ENCODE measurements at regions not wholly inside any gene's neighbourhood (a gene's known extent, or its start where the extent isn't known, plus 50 kb on each side); places are given as distances from the start of the nearest gene placed in this dataset.

DNA sequence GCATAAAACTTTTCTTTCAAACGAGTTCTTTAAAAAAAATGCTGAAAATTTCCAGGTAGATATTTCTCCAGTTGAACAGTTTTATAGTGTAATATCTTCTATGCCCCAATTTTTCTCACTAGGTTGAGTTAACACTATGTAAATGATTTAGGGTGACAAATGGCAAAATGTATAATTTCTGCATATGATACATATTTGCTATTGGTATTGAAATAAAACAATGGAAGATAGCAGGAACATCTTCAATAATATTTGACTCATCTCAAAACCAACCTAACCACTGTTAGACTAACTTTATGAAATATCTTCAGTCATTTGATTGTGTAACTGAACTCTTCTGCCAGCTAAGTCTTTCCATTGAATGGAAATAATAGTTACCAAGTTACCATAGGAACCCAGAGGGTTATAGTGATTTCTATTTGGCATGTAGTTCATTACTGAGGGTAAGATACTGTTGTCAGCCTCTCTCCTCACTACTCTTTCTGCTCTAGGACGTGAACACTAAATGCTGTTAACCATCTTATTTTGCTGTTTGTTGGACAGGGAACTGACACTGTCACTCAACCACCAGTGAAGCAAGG, 824.7 kb upstream of the NECTIN3 start:
- ChIA-PET CTCF (no interaction called here), POLR2A (no interaction called here)
- no peak for DNase-seq (ENCODE audit: extremely low spot score)
- TF ChIP-seq, protein P1, sequence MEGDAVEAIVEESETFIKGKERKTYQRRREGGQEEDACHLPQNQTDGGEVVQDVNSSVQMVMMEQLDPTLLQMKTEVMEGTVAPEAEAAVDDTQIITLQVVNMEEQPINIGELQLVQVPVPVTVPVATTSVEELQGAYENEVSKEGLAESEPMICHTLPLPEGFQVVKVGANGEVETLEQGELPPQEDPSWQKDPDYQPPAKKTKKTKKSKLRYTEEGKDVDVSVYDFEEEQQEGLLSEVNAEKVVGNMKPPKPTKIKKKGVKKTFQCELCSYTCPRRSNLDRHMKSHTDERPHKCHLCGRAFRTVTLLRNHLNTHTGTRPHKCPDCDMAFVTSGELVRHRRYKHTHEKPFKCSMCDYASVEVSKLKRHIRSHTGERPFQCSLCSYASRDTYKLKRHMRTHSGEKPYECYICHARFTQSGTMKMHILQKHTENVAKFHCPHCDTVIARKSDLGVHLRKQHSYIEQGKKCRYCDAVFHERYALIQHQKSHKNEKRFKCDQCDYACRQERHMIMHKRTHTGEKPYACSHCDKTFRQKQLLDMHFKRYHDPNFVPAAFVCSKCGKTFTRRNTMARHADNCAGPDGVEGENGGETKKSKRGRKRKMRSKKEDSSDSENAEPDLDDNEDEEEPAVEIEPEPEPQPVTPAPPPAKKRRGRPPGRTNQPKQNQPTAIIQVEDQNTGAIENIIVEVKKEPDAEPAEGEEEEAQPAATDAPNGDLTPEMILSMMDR (IDR thresholded peaks at IDR 0.05; ENCODE audit: control extremely low read depth, extremely low read depth, low read depth, missing control alignments): no peak

DNA sequence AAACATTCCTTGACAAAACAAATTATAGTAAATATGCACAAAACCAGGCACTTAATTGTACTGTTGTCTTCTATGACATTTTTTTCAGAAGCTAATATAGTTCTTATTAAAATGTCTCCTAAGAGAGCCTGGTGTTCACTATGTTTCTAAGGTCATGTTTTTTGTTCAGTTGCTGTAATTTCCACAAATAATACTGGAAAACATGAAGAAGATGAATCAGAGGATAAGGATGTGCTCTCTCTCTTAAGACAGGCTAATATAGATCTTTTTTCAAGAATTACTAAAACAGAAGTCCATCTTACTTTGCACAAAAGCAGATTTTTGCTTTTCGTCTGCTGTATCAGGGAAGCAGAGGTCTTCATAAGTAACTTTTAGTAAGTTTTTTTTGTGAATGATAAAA, 823.0 kb upstream of the NECTIN3 start:
- CTCF ChIA-PET: interaction anchor here (0.9 to 2.1 kb wide), 4 partner anchors 9 to 65 kb away, joined by 3 to 7 read pairs (median 4); no protein-coding TSS in a partner anchor
- POLR2A ChIA-PET: no interaction called here
- no peak for DNase-seq (ENCODE audit: extremely low spot score)
- TF ChIP-seq, protein P1 (IDR thresholded peaks at IDR 0.05; ENCODE audit: control extremely low read depth, extremely low read depth, low read depth, missing control alignments): no peak

DNA sequence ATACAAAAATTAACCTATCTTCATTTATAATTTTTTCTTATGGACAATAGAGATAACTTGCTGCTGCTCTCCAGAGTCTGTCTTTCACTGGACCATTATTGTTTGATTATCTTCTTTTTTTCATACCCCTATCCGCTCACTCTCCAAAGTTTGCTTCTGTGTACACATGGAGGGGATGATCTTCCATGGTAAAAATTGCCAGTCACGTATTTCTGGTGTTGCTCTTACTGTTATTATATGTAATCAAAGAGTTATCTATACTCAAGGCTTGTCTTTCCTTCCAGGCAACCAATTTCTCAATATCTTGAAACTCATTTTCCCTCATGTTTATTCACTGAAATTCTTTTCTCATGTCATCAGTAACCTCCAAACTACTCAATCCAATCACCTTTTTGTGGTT, 817.8 kb upstream of the NECTIN3 start:
- ChIA-PET POLR2A (no interaction called here), CTCF (no interaction called here)
- no peak for DNase-seq (ENCODE audit: extremely low spot score)
- TF ChIP-seq, protein P1 (IDR thresholded peaks at IDR 0.05; ENCODE audit: control extremely low read depth, extremely low read depth, low read depth, missing control alignments): no peak

DNA sequence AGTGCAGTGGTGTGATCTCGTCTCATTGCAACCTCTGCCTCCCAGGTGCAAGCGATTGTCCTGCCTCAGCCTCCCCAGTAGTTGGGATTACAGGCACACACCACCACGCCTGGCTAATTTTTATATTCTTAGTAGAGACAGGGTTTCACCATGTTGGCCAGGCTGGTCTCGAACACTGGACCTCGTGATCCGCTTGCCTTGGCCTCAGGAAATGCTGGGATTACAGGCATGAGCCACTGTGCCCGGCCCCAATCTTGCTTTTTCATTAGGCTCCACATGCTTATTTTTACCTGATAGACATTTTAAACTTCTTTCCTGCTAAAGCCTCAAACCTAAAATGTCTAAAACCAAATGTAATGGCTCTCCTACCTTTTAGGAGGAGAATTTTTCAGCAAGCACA, 817.0 kb upstream of the NECTIN3 start:
- POLR2A ChIA-PET: no interaction called here
- TF ChIP-seq, protein P1 (IDR thresholded peaks at IDR 0.05; ENCODE audit: control extremely low read depth, extremely low read depth, low read depth, missing control alignments): no peak
- CTCF ChIA-PET: no interaction called here
- DNase-seq (ENCODE audit: extremely low spot score): no peak

DNA sequence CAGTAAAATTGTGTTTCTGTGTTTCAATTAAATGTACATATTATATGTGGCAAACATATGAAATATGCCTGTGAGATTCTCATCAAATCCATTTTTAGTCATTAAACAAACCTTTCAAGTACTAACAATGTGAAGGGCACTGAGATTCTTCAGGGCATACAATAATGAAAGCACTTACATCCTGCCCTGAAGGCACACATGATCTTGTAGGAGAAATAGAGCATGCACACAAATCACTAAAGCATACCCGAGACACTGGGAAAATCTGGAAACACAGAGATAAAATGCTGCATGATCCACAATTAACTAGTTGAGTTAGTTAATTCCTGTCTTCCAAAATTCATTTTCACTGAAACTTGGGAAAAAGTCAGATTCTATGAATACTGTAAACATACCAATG, 810.5 kb upstream of the NECTIN3 start:
- ChIA-PET CTCF (no interaction called here), POLR2A (no interaction called here)
- TF ChIP-seq, protein P1 (IDR thresholded peaks at IDR 0.05; ENCODE audit: control extremely low read depth, extremely low read depth, low read depth, missing control alignments): no peak
- no peak for DNase-seq (ENCODE audit: extremely low spot score)

DNA sequence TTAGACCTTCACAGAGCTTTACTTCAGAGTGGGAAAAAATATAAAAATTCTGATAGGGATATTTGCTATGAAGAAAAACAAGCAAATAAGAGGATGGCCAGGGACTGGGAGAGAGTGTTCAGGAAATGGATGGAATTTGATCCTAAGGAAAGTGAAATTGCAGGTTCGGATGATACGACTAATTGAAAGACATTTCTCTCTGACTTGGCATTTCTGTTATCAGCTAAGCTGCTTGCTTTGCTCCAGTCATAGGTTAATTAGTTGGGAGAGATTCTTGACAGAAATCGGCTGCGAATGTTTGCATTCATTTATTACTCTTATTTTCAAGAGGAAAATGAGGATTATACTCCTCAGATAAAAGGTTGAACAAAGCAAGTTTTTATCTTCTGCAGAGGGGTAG, 808.7 kb upstream of the NECTIN3 start:
- POLR2A ChIA-PET: no interaction called here
- TF ChIP-seq, protein P1 (IDR thresholded peaks at IDR 0.05; ENCODE audit: control extremely low read depth, extremely low read depth, low read depth, missing control alignments): no peak
- no peak for DNase-seq (ENCODE audit: extremely low spot score)
- CTCF ChIA-PET: no interaction called here

DNA sequence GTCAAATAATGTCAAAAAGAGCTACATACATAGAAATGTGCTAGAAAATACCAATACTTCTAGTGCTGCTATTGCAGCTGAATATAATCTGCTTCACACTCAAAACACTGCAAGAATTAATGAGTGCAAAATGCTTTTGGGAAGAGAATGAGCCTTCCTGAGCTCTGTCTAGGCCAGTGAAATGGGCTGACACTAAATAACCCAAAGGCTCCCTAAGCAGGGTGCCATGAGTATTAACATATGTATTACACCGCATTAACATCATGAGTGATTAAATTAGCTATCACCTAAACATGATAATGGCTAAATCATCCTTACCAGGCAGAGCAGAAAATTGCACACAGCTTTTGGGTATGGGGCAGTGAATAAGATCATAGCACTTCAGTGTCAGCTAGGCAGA, 806.3 kb upstream of the NECTIN3 start:
- TF ChIP-seq, protein P1 (IDR thresholded peaks at IDR 0.05; ENCODE audit: control extremely low read depth, extremely low read depth, low read depth, missing control alignments): no peak
- ChIA-PET CTCF (interaction anchor here (1.2 kb wide), 1 partner anchor 49 kb away, joined by 3 read pairs; no protein-coding TSS in a partner anchor), POLR2A (no interaction called here)
- no peak for DNase-seq (ENCODE audit: extremely low spot score)

Data from GM10248 (cell line).